ENCODE measurements at regions not wholly inside any gene's neighbourhood (a gene's known extent, or its start where the extent isn't known, plus 50 kb on each side); places are given as distances from the start of the nearest gene placed in this dataset.

GRCh38 chr6:25085756-25086155 lies 150.0 kb upstream of the RIPOR2 start:
- no peak overlapping the region for H3K14ac ChIP-seq (ENCODE audit: insufficient read depth, low read length)
- no peak overlapping the region for H3T11ph ChIP-seq (ENCODE audit: low read length)
- peaks cover 0 to 11% of the 10 kb centered on the region in 2 experiments; a peak in 3 of 4 replicates for H3K4me1 Mint-ChIP-seq
- no peak overlapping the region for H3K4me3 Mint-ChIP-seq
- H4K8ac ChIP-seq (replicated peaks; ENCODE audit: insufficient read length, low read depth, low read length) = no peak overlapping the region
- no peak overlapping the region for H2AFZ ChIP-seq (ENCODE audit: low read length)
- no peak overlapping the region for H2BK120ac ChIP-seq (ENCODE audit: low read depth, low read length, poor library complexity, severe bottlenecking)
- no peak overlapping the region for H4K5ac ChIP-seq (ENCODE audit: insufficient read length, low read depth, low read length)
- no peak overlapping the region for H2AK5ac ChIP-seq (ENCODE audit: insufficient read length, low read length)
- no peak overlapping the region for H2BK5ac ChIP-seq (ENCODE audit: insufficient read length, low read length)
- H2BK12ac ChIP-seq (ENCODE audit: insufficient read length, low read depth, low read length) = no peak overlapping the region
- H3K18ac ChIP-seq (ENCODE audit: insufficient read length, low read depth, low read length) = no peak overlapping the region
- no peaks in the 10 kb centered on the region for H3K27me3 Mint-ChIP-seq (ENCODE audit: low read depth)
- no peaks in the 10 kb centered on the region for H3K36me3 Mint-ChIP-seq (ENCODE audit: insufficient read depth in 1 of 3, low read depth in 3 of 3)
- DNase-seq = no peak
- no CpG with 5 or more reads among the region's 1 CpG for WGBS (ENCODE audit: extremely low coverage, insufficient read length, low lambda C conversion rate)
- no peak overlapping the region for H3K27ac ChIP-seq (ENCODE audit: insufficient read length, low read depth, low read length)
- no peak overlapping the region for H3K4ac ChIP-seq (ENCODE audit: low read depth, low read length)
- H3K23me2 ChIP-seq (ENCODE audit: insufficient read length, low read depth, low read length, poor library complexity, severe bottlenecking) = no peaks in the 10 kb centered on the region
- no peak overlapping the region for H3K23ac ChIP-seq (ENCODE audit: insufficient read length, low read depth, low read length)
- H2BK15ac ChIP-seq (ENCODE audit: low read depth, low read length) = no peak overlapping the region
- no peak overlapping the region for H3K4me2 ChIP-seq (ENCODE audit: insufficient read depth, insufficient read length, low read length)
- TF ChIP-seq CTCF (conservative IDR thresholded peaks at IDR 0.05) = no peak
- no peaks in the 10 kb centered on the region for H3K9me3 Mint-ChIP-seq
- no peak overlapping the region for H2BK20ac ChIP-seq (ENCODE audit: low read depth, low read length, poor library complexity, severe bottlenecking)
- H3K27me3 ChIP-seq (ENCODE audit: insufficient read depth, low read length) = no peaks in the 10 kb centered on the region
- H3K27ac Mint-ChIP-seq = no peak overlapping the region
- H3K9ac ChIP-seq (ENCODE audit: extremely low read depth, insufficient read length, low read length) = no peak overlapping the region
- H3K79me1 ChIP-seq (ENCODE audit: insufficient read depth, low read depth, low read length, poor library complexity, severe bottlenecking) = no peaks in the 10 kb centered on the region
- H3K9me3 ChIP-seq (ENCODE audit: control insufficient read depth, low read depth, low read length) = no peaks in the 10 kb centered on the region
- H3K4me1 ChIP-seq (ENCODE audit: insufficient read depth, low read length) = peaks cover 5% of the 10 kb centered on the region; the same call in 1 of the 2 replicates
- H4K91ac ChIP-seq (ENCODE audit: insufficient read length, low read depth, low read length) = no peak overlapping the region
- H3K56ac ChIP-seq (ENCODE audit: insufficient read length, low read depth, low read length) = no peak overlapping the region
- H3K79me2 ChIP-seq (ENCODE audit: insufficient read depth, low read length) = peaks cover 1% of the 10 kb centered on the region; the same call in 1 of the 2 replicates
- H4K20me1 ChIP-seq (ENCODE audit: control insufficient read depth, insufficient read depth, insufficient read length) = no peaks in the 10 kb centered on the region

Measured in H9 (cell line).